HG03196 (cell line): ENCODE measurements at regions not wholly inside any gene's neighbourhood (a gene's known extent, or its start where the extent isn't known, plus 50 kb on each side); places are given as distances from the start of the nearest gene placed in this dataset.

ENCODE experiments used
- ATAC-seq: cut with Tn5 transposase; IDR thresholded peaks from one replicate; pipeline ENCODE4 v1.9.1; 2021; ENCODE audit not compliant: unreplicated experiment

GRCh38 chr1:116819081-116819480 is 64.9 kb downstream of the CD2 start:
- no peak for ATAC-seq

GRCh38 chr1:116820369-116820768 is 66.1 kb downstream of the CD2 start:
- ATAC-seq: no peak

- ATAC-seq: no peak
Observed at GRCh38 chr1:116821763-116822162, 67.5 kb downstream of the CD2 start.

- ATAC-seq: no peak
Observed at GRCh38 chr1:116824631-116825206, 70.5 kb downstream of the CD2 start.

GRCh38 chr1:116825207-116825719 is 71.0 kb downstream of the CD2 start:
- no peak for ATAC-seq

GRCh38 chr1:116825720-116826438 is 71.6 kb downstream of the CD2 start:
- no peak for ATAC-seq

- peak; percentile 87 for ATAC-seq
Observed at GRCh38 chr1:116826818-116827606, 72.8 kb downstream of the CD2 start.

- ATAC-seq: no peak
Observed at GRCh38 chr1:116827607-116828105, 73.4 kb downstream of the CD2 start.

GRCh38 chr1:116832308-116832931 is 77.3 kb upstream of the PTGFRN start:
- ATAC-seq: no peak

- no peak for ATAC-seq
Observed at GRCh38 chr1:116832932-116833578, 76.7 kb upstream of the PTGFRN start.

- no peak for ATAC-seq
Observed at GRCh38 chr1:116833718-116834117, 76.0 kb upstream of the PTGFRN start.

- no peak for ATAC-seq
Observed at GRCh38 chr1:116834595-116834994, 75.1 kb upstream of the PTGFRN start.

- no peak for ATAC-seq
Observed at GRCh38 chr1:116835161-116835560, 74.6 kb upstream of the PTGFRN start.

- ATAC-seq: no peak
Observed at GRCh38 chr1:116836099-116836498, 73.6 kb upstream of the PTGFRN start.

GRCh38 chr1:116841569-116842344 is 68.0 kb upstream of the PTGFRN start:
- ATAC-seq: no peak

GRCh38 chr1:116842654-116843053 is 67.1 kb upstream of the PTGFRN start:
- ATAC-seq: no peak

GRCh38 chr1:116844775-116845174 is 64.9 kb upstream of the PTGFRN start:
- ATAC-seq: no peak

GRCh38 chr1:116847190-116847589 is 62.5 kb upstream of the PTGFRN start:
- ATAC-seq: no peak

- ATAC-seq: no peak
Observed at GRCh38 chr1:116847688-116848531, 61.8 kb upstream of the PTGFRN start.
